ENCODE measurements at regions not wholly inside any gene's neighbourhood (a gene's known extent, or its start where the extent isn't known, plus 50 kb on each side); places are given as distances from the start of the nearest gene placed in this dataset.

DNA sequence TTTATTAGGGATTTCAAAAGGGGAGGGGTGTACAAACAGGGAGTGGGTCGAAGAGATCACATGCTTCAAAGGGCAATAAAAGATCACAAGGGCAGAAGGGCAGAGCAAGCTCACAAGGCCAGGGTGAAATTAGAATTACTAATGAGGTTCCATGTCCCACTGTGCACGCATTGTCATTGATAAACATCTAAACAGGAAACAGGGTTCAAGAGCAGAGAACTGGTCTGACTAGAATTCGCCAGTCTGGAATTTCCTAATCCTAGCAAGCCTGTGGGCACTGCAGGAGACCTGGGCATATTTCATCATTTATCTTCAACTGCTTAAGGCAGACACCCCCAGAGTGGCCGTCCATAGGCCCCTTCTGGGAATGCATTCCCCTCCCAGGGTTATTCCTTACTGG lies 408.2 kb downstream of the ZNF804A start:
- TF ChIP-seq, protein P1, sequence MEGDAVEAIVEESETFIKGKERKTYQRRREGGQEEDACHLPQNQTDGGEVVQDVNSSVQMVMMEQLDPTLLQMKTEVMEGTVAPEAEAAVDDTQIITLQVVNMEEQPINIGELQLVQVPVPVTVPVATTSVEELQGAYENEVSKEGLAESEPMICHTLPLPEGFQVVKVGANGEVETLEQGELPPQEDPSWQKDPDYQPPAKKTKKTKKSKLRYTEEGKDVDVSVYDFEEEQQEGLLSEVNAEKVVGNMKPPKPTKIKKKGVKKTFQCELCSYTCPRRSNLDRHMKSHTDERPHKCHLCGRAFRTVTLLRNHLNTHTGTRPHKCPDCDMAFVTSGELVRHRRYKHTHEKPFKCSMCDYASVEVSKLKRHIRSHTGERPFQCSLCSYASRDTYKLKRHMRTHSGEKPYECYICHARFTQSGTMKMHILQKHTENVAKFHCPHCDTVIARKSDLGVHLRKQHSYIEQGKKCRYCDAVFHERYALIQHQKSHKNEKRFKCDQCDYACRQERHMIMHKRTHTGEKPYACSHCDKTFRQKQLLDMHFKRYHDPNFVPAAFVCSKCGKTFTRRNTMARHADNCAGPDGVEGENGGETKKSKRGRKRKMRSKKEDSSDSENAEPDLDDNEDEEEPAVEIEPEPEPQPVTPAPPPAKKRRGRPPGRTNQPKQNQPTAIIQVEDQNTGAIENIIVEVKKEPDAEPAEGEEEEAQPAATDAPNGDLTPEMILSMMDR (IDR thresholded peaks at IDR 0.05; ENCODE audit: poor library complexity) = no peak
- TF ChIP-seq EZH2 (IDR thresholded peaks at IDR 0.05; ENCODE audit: borderline replicate concordance) = no peak

Data from hepatocyte (in vitro differentiated cells).